K562 (cell line): ENCODE measurements at regions not wholly inside any gene's neighbourhood (a gene's known extent, or its start where the extent isn't known, plus 50 kb on each side); places are given as distances from the start of the nearest gene placed in this dataset.

Experiments
- ATAC-seq: fragments of 200-7000 bp; cut with Tn5 transposase; 3 replicates; pipeline ENCODE4 v1.9.1; 2020; ENCODE audit warnings: moderate library complexity
- BruUV-seq: library from RNA; stranded (reverse); fragments of 400-500 nt; replicated peaks from 2 replicates; lab custom pipeline; 2021; lab: Mats Ljungman, UMichigan
- CTCF ChIA-PET: fragments of 300-600 bp; formaldehyde crosslinking; extraction: SDS; loops from one replicate; lab custom pipeline; 2021; ENCODE audit warnings: low intra/inter-chr PET ratio; lab: Yijun Ruan, JAX
- POLR2A ChIA-PET: fragments of 300-600, 350-650 bp; sonication (Branson Sonifier 250); formaldehyde crosslinking; extraction: SDS; loops from one replicate; lab custom pipeline; 2021; ENCODE audit warnings: antibody characterized with exemption, inconsistent platforms; lab: Yijun Ruan, JAX
- DNase-seq, 4 experiments: peaks; one replicate each; pipeline versions ENCODE4 v3.0.0 to v3.0.0-alpha.2; 2011 to 2018; ENCODE audit warnings: low spot score in 3 of 4, mixed read lengths in 3 of 4; ENCODE audit errors: extremely low read depth in 1 of 4
- FAIRE-seq: peaks from 2 replicates; lab custom pipeline; 2011; peaks lifted over from hg19 to GRCh38; lab: Jason Lieb, UNC
- H2AFZ ChIP-seq: 2 replicates; pipeline ENCODE4 v1.6.0; 2011; ENCODE audit warnings: low read depth, low read length, control low read depth, inconsistent platforms
- H3K27ac ChIP-seq: fragments of 200-600 bp; 3 replicates; pipeline ENCODE4 v1.8.0; 2011; ENCODE audit warnings: low read depth, mild to moderate bottlenecking, control low read depth, inconsistent platforms, low read length, moderate library complexity, mixed read lengths; ENCODE audit errors: extremely low read depth
- H3K27me3 ChIP-seq, 2 experiments: fragments of 300-600 bp in 1 of 2; 2 replicates in 1 of 2; 3 replicates in 1 of 2; pipeline versions ENCODE4 v1.6.0 to v1.8.0; 2011; ENCODE audit warnings: inconsistent platforms in 2 of 2, low read length in 2 of 2, mild to moderate bottlenecking in 1 of 2, mixed read lengths in 1 of 2, moderate library complexity in 1 of 2; ENCODE audit not compliant: control insufficient read depth in 2 of 2, insufficient read depth in 2 of 2
- H3K36me3 ChIP-seq: fragments of 300-600 bp; 3 replicates; pipeline ENCODE4 v1.8.0; 2011; ENCODE audit warnings: mild to moderate bottlenecking, low read length, inconsistent platforms; ENCODE audit not compliant: control insufficient read depth, insufficient read depth
- H3K4me1 ChIP-seq, 2 experiments: fragments of 200-600 bp in 1 of 2; replicated peaks in 1 of 2; 2 replicates in 1 of 2; 3 replicates in 1 of 2; pipeline versions ENCODE4 v1.5.1 to v1.8.0; 2011; ENCODE audit warnings: inconsistent platforms in 2 of 2, low read length in 2 of 2, mild to moderate bottlenecking in 1 of 2, mixed read lengths in 1 of 2, moderate library complexity in 1 of 2; ENCODE audit not compliant: control insufficient read depth in 2 of 2, insufficient read depth in 2 of 2
- H3K4me2 ChIP-seq: 2 replicates; pipeline ENCODE4 v1.6.1; 2011; ENCODE audit warnings: low read length, control low read depth, inconsistent platforms, mixed read lengths; ENCODE audit not compliant: insufficient read depth
- H3K4me3 ChIP-seq: fragments of 200-600 bp; sonication (generic), shearing (Covaris generic); 2 replicates; pipeline ENCODE4 v1.5.1; 2016; ENCODE audit warnings: control low read depth, inconsistent platforms
- H3K79me2 ChIP-seq: fragments of 200-600 bp; 3 replicates; pipeline ENCODE4 v1.8.0; 2011; ENCODE audit warnings: low read length, inconsistent platforms; ENCODE audit not compliant: control insufficient read depth, insufficient read depth
- H3K9ac ChIP-seq, 2 experiments: 2 replicates each; pipeline versions ENCODE4 v1.6.0 to v1.6.1; 2011; ENCODE audit warnings: low read depth in 2 of 2, low read length in 2 of 2, control low read depth in 1 of 2, inconsistent platforms in 1 of 2, mild to moderate bottlenecking in 1 of 2, mixed read lengths in 1 of 2; ENCODE audit not compliant: insufficient read depth in 1 of 2
- H3K9me1 ChIP-seq: one replicate; pipeline ENCODE4 v1.6.0; 2011; ENCODE audit warnings: inconsistent platforms, mild to moderate bottlenecking, low read length, moderate library complexity; ENCODE audit not compliant: control insufficient read depth, insufficient read depth
- H3K9me3 ChIP-seq: replicated peaks from 2 replicates; pipeline ENCODE4 v1.5.1; 2011; ENCODE audit warnings: low read depth, low read length, inconsistent platforms; ENCODE audit not compliant: control insufficient read depth, insufficient read depth
- H4K20me1 ChIP-seq: replicated peaks from 2 replicates; pipeline ENCODE4 v1.6.1; 2011; ENCODE audit warnings: low read length, inconsistent platforms, mixed read lengths; ENCODE audit not compliant: control insufficient read depth, insufficient read depth
- NR3C1 ChIP-seq: sonication (generic); formaldehyde crosslinking; IDR thresholded peaks from 2 replicates; pipeline ENCODE4 v1.8.1; 2022; ENCODE audit warnings: missing genetic modification reagents
- ZBTB7A ChIP-seq: IDR thresholded peaks from 2 replicates; pipeline ENCODE4 v1.6.1; 2011; ENCODE audit warnings: low read depth, mild to moderate bottlenecking, low read length, moderate library complexity, borderline replicate concordance; ENCODE audit not compliant: control insufficient read depth
- ZNF274 ChIP-seq: IDR thresholded peaks from 2 replicates; pipeline ENCODE4 v1.6.1; 2011; ENCODE audit warnings: low read depth, mild to moderate bottlenecking, low read length, moderate library complexity, borderline replicate concordance
- ZNF384 ChIP-seq: IDR thresholded peaks from 2 replicates; pipeline ENCODE4 v1.6.1; 2012; ENCODE audit warnings: low read depth, low read length, improper control_type of control experiment
- ZNF76 ChIP-seq: fragments of 250-450 bp; sonication (Bioruptor Pico); IDR thresholded peaks from 2 replicates; pipeline ENCODE4 v1.4.0; 2020; ENCODE audit warnings: mild to moderate bottlenecking, moderate library complexity, borderline replicate concordance
- WGBS: fragments of 100-300 bp; shearing (Covaris generic); methylation state at CpG from one replicate; pipeline ENCODE4 v1.1.6; 2016; ENCODE audit warnings: low coverage, mixed read lengths; ENCODE audit not compliant: insufficient coverage; ENCODE audit errors: missing lambda C conversion rate; 5-methylcytosine and 5-hydroxymethylcytosine counted together
- in situ Hi-C: fragments of 300-500 bp; cut with MboI; formaldehyde crosslinking; loops from 4 replicates; pipeline ENCODE4 v1.15.0; 2018; ENCODE audit warnings: inconsistent platforms, mixed read lengths
- intact Hi-C: fragments of 100-400 bp; cut with micrococcal nuclease; formaldehyde crosslinking; loops from 2 replicates; pipeline ENCODE4 v1.14.2; 2022
- TF ChIP-seq, protein P1 (sequence below): IDR thresholded peaks from 2 replicates; pipeline ENCODE4 v1.6.1; 2011; ENCODE audit warnings: borderline replicate concordance, low read depth, mild to moderate bottlenecking, moderate library complexity, low read length; ENCODE audit not compliant: insufficient read depth, poor library complexity, severe bottlenecking

DNA sequence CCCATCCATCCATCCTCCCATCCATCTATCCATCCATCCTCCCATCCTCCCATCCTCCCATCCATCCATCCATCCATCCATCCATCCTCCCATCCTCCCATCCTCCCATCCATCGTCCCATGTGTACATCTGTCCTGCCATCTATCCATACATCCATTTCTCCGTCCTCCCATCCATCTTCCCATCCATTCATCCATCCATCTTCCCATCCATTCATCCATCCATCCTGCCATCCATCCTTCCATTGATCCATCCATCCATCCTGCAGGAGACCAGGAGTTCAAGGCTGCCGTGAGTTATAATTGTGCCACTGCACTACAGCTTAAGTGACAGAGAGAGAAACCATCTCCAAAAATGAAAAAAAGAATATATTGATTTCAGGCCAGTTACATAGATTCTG, 356.5 kb downstream of the CDH26 start:
- Histone ChIP-seq H3K27me3 (no peaks in the 10 kb centered on the region; a peak in 1 of 5 replicates), H3K9ac (no peak overlapping the region), H3K9me1 (peaks cover 2% of the 10 kb centered on the region), H3K27ac (no peak overlapping the region), H4K20me1 (no peaks in the 10 kb centered on the region), H2AFZ (no peak overlapping the region), H3K4me1 (no peaks in the 10 kb centered on the region), H3K4me2 (no peak overlapping the region), H3K79me2 (no peaks in the 10 kb centered on the region), H3K9me3 (no peaks in the 10 kb centered on the region), H3K4me3 (no peak overlapping the region), H3K36me3 (no peaks in the 10 kb centered on the region)
- DNase-seq (no peak), ATAC-seq (no peak), FAIRE-seq (no peak)
- TF ChIP-seq ZNF76 (no peak), NR3C1 (CRISPR knock-in tag) (no peak), ZNF384 (no peak), ZNF274 (no peak), ZBTB7A (no peak)
- TF ChIP-seq, protein P1, sequence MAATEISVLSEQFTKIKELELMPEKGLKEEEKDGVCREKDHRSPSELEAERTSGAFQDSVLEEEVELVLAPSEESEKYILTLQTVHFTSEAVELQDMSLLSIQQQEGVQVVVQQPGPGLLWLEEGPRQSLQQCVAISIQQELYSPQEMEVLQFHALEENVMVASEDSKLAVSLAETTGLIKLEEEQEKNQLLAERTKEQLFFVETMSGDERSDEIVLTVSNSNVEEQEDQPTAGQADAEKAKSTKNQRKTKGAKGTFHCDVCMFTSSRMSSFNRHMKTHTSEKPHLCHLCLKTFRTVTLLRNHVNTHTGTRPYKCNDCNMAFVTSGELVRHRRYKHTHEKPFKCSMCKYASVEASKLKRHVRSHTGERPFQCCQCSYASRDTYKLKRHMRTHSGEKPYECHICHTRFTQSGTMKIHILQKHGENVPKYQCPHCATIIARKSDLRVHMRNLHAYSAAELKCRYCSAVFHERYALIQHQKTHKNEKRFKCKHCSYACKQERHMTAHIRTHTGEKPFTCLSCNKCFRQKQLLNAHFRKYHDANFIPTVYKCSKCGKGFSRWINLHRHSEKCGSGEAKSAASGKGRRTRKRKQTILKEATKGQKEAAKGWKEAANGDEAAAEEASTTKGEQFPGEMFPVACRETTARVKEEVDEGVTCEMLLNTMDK: no peak
- intact Hi-C loops (no loop called here), in situ Hi-C loops (no loop called here)
- WGBS: 0% methylated on average over 3 of the region's 3 CpGs
- CTCF ChIA-PET: no interaction called here
- POLR2A ChIA-PET: interaction anchor here (0.9 kb wide), 1 partner anchor 12 kb away, joined by 4 read pairs; no protein-coding TSS in a partner anchor
- no TSS peak for BruUV-seq
